NCI-H345 (cell line): ENCODE measurements at regions not wholly inside any gene's neighbourhood (a gene's known extent, or its start where the extent isn't known, plus 50 kb on each side); places are given as distances from the start of the nearest gene placed in this dataset.
"Not testable (repeated sequence)": the region's sequence is repeated elsewhere in the genome, so short reads cannot be mapped to it uniquely, and the experiment has no call there.

Experiments
- DNase-seq: peaks from one replicate; lab custom pipeline; 2025; lab: John Stamatoyannopoulos, UW

DNA sequence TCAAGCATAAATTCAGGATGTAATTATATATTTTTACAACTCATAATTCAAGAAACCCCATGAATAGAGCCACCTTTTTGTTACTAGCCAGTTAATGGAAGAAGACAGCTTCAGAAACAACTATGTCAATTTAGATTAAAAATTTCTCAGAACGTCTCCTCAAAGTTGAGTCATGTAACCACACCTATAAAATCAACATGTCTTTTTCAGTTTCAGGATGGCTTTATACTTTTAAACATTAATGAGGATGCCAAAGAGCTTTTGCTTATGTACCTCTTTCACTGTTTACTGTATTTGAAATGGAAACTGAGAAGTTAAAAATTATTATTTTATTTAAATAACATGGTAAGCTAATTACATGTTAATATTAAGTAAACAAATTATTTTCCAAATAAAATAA lies 280.1 kb downstream of the PTH2R start:
- DNase-seq: no peak

DNA sequence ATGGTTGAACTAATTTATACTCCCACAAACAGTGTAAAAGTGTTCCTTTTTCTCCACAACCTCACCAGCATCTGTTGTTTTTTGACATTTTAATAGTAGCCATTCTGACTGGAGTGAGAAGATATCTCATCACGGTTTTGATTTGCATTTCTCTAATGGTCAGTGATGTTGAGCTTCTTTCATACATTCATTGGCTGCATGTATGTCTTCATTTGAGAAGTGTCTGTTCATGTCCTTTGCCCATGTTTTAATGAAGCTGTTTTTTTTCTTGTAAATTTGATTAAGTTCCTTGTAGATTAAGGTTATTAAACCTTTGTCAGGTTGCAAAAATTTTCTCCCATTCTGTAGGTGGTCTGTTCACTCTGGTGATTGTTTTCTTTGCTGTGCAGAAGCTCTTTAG lies 281.1 kb downstream of the PTH2R start:
- not testable (repeated sequence) for DNase-seq

DNA sequence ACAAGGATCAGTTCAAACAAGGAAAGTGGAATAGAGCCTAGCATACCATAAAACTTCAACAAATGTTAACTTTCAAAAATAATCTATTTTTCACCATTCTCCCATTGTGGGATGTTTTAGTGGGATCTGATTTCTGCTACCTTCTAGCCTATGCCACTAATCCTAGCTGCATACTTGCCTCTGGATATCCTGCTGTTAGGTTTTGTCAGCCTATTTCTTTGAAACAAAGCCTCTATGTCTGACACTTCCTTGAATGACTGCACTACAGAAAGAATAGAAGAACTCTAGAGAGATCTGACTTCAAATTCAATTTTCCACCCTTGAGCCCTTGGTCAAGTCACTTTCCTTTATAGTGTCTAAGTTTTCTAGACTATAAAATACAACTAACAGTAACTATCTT lies 291.5 kb downstream of the PTH2R start:
- DNase-seq: no peak

DNA sequence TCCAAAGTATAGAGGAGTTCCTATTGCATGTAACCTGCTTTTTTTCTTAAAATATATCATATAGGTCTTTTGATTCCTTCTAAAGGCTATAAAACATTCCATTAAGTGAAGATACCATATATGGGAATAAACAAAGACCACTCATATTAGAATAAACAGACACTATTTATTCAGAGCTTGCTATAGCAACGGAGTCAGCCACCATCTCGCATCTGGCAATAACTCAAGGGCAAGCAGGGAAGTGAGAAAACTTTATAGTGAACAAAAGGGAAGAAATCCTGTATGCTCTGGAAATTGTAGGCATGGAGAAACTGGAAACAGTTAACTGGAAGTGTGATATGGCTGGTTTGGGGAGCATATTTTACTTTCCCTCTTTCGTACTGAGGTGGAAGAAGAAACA lies 301.9 kb downstream of the PTH2R start:
- DNase-seq: no peak

DNA sequence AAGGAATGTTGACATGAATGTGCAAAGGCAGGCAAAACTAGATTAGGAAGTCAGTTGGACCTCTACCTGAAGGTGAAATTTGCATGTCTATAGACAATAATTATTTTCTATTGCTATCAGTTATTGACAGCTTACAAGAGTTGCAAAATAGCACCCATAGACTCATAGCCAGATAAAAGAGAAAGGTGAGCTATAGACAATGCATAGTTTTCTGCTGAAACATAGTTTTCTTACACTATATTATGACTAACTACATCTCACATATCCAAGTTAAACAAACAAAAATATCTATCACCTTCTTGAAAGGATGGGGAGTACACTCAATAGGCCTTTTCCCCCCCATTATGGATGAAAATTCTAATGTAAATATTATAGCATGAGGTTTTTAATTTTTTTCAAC lies 305.0 kb downstream of the PTH2R start:
- DNase-seq: no peak

DNA sequence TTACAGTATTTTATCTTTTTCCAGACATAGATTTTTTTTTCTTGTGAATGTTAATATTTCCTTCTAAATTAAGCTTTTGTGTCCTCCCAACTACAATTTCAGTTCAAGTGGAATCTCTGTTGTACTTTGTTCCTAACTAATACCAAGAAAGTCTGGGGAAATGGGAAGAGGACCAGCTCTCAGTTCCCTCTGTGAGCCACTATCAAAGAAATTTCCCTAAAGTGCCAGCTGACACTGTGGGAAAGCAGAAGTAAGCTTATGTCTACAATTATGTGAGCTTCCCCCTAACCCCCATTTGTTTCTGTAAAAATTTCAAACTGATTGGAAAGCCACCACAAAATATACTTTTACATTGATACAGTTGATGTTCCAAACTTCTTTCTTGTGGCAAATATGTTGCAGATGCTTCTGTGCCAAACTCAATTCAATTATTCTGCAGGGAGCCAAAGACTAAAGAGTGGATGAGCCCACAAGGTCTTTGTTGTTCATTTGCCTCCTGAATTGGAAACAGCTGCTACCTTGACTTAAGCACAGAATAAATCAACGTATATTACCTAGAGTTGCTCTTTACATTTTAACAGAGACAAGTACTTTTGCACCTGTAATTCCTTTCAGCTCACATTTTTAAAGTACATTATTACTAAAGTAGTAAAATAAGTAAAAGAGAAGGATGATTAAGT lies 306.6 kb downstream of the PTH2R start:
- peak; percentile 86 for DNase-seq

DNA sequence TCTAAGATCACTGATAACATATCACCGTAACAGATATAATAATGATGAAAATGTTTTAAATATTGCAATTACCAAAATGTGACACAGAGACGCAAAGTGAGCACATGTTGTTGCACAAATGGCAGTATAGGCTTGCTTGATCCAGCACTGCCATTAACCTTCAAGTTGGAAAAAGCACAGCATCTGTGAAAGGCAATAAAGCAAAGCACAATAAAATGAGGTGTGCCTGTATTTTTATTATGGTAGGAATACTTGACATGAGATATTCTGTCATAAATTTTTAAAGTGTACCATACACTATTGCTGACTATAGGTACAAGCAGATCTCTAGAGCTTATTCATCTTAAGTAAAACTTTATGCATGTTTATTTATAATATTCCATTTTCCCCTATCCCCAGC lies 312.2 kb downstream of the PTH2R start:
- no peak for DNase-seq

DNA sequence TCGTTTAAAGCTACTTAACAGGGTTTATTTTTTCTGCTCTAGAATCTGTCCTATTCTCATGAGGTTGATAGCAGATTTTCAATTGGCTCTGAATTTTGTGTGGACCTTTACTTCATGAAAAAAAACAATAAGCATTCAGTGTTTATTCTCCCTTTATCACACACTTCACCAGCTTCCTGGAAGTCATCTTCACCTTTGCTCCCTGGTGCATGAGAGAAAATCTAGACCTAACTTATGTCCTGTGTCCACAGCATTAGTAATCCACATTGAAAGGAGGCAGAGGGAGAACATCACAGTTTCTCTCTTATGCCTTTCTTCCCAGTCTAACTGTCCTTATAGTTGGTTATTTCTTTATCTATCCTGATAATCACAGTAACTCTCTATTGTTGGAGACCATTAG lies 316.1 kb downstream of the PTH2R start:
- no peak for DNase-seq

DNA sequence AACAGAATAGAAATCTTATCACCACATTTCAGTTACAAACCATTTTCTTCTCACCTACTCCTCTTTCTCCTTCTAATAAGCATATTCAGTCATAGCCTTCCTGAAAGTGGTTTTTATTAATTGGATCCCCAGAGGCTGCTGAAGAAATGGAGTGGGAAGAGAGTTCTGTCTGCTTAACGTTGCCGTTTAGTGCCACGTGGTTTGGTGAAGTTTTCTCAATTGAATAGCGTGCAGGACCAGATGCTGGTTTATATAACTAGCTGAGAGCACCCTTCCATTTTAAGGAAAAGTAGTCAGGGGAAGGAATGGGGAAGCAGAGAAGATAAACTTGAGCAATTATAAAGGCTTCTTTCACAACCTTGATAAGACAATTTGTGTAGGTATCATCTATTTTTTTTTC lies 318.7 kb downstream of the PTH2R start:
- no peak for DNase-seq

DNA sequence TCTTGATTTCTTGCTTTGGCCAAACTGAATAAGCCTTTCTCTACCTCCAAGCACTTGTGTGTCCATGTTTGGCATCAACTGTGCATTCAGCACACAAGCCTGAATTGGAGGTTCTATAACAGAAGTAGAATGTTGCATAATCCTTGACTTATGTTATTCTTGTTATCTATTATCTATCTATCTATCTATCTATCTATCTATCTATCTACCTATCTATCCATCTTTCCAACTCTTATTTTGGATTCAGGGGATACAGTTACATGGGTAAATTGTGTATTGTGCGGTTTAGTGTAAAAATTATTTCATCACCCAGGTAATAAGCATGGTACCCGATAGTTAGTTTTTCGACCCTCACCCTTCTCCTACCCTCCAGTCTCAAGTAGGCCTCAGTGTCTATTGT lies 319.6 kb downstream of the PTH2R start:
- DNase-seq: no peak

DNA sequence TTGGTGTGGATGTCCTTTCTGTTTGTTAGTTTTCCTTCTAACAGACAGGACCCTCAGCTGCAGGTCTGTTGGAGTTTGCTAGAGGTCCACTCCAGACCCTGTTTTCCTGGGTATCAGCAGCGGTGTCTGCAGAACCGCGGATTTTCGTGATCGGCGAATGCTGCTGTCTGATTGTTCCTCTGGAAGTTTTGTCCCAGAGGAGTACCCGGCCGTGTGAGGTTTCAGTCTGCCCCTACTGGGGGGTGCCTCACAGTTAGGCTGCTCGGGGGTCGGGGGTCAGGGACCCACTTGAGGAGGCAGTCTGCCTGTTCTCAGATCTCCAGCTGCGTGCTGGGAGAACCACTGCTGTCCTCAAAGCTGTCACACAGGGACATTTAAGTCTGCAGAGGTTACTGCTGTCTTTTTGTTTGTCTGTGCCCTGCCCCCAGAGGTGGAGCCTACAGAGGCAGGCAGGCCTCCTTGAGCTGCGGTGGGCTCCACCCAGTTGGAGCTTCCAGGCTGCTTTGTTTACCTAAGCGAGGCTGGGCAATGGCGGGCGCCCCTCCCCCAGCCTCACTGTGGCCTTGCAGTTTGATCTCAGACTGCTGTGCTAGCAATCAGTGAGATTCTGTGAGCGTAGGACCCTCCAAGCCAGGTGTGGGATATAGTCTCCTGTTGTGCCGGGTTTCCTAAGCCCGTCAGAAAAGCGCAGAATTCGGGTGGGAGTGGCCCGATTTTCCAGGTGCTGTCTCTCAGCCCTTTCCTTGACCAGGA lies 345.2 kb downstream of the PTH2R start:
- not testable (repeated sequence) for DNase-seq

DNA sequence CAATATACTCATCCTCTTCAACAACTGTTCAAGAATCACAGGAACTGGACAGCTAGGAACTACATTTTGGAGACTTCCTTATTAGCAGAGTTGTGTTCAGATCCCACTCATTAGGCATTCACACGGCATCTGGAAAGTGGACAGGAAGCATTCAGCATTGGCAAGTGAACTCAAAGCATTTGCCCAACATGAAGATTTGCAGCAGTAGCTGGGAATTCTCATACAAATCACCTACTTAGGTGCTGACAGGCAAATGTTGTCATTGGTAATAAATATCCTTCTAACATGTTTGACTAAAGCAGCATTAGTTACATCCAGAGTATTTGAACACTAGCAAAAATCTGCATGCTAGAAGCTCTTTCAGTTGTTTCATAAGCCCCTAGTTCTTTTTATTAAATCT lies 350.8 kb downstream of the PTH2R start:
- no peak for DNase-seq

DNA sequence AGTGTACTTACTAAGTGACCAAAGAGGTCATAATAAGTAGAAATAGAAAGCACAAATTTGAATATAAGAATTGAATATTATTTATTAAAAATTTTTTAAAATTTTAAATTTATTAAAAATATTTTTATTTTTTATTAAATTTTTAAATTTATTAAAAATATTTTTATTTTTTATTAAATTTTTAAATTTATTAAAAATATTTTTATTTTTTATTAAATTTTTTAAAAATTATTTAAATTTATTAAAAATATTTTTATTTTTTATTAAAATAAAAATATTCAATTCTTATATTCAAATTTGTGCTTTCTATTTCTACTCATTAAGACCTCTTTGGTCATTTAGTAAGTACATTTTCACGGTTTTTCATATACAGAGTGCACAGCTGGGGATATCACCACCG lies 366.5 kb downstream of the PTH2R start:
- not testable (repeated sequence) for DNase-seq

DNA sequence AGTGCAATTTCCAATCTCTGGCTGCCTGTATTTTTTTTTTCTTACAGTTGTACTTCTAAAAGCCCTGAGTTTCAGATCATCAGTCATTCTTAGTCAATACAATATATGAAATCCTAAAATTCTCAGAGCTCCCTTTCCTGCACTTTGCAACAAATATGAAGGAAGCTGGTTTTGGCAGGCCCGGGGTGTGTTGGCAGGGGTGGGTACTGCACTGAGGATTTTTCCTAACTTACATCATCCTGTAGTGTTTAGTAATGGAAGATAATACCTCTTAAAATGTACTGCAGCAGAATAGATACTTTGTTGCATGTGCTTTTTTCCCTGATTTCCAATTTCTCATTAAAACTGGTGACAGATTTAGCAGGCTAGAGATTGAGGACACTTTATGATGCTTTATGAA lies 374.6 kb downstream of the PTH2R start:
- DNase-seq: no peak

DNA sequence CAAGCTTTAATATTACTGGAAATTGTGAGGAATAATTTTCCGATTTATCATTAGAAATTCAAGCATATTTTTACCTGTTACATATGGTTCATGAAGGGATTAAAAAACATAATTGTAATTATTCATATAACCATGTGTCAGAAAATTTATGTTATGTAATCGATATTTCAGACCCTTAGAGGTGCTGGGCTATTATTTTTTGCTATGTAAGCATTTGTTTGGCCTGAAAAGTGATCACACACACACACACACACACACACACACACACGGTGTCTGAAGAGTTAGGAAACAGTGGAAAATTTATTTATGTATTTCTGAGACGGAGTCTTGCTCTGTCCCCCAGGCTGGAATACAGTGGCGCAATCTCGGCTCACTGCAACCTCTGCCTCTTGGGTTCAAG lies 375.5 kb downstream of the PTH2R start:
- DNase-seq: no peak

DNA sequence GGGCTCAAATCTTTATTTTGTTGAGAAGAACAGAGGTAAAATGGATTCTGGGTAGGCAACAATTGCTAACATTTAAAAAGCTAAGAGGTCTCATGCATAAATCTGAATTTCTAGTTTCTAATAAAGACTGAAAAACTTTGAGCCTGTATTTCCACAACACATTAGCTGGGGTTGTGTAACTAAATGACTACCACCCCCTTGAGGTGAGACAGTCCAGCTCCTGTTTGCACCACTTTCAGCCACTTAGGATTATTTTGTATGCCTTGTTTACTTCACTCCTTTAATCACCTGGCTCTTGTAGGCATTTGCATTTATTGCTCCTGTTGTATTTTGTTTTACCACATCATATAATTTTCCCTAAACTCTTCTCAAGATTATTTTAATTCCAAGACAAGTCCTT lies 376.6 kb downstream of the PTH2R start:
- peak; percentile 27 for DNase-seq

DNA sequence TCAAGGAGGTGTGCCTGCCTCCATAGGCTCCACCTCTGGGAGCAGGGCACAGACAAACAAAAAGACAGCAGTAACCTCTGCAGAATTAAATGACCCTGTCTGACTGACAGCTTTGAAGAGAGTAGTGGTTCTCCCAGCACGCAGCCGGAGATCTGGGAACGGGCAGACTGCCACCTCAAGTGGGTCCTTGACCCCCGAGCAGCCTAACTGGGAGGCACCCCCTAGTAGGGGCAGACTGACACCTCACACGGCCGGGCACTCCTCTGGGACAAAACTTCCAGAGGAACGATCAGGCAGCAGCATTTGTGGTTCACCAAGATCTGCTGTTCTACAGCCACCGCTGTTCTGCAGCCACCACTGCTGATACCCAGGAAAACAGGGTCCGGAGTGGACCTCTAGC lies 378.2 kb downstream of the PTH2R start:
- not testable (repeated sequence) for DNase-seq

DNA sequence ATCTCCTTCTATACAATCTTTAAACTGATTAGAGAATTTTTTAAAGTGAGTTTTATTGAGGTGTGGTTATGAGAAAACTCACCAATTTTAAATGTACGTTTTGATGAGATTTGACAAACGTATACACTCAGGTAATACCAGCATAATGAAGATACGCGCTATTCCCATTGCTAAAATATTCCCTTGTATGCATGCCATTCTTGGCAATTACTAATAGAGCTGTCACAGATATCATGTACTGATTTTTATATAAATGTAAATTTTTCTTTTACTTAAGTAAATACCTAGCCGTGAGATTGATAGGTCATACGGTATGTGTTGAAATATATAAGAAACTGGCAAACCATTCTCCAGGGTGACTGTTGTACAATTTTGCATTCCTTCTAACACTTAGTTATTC lies 384.7 kb downstream of the PTH2R start:
- DNase-seq: no peak

DNA sequence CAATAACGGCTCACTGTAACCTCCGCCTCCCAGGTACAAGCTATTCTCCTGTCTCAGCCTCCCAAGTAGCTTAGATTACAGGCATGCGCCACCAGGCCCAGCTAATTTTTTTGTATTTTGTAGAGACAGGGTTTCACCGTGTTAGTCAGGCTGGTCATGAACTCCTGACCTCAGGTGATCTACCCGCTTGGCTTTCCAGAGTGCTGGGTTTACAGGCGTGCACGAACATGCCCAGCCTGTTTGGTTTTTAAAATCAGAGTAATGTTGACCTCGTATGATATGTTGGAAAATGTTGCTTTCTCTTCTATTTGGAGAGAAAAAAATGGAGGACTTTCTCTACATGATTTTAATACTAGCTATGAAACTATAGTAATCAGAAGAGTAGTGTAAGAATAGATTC lies 386.2 kb downstream of the PTH2R start:
- DNase-seq: no peak

DNA sequence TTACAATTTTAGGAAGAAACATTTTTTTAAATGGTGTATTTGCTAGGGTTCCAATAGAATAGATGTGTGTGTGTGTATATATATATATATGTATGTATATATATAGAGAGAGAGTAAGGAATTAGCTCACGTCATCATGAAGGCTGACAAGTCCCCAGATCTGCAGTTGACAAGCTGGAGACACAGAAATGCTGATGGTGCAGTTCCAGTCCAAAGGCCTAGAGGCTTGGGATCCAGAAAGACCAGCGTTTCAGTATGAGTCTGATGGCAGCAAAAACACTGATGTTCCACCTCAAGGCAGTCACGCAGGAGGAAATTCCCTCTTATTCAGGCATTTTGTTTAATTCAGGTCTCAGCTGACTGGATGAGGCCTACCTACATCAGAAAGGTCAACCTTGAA lies 386.8 kb downstream of the PTH2R start:
- DNase-seq: no peak

DNA sequence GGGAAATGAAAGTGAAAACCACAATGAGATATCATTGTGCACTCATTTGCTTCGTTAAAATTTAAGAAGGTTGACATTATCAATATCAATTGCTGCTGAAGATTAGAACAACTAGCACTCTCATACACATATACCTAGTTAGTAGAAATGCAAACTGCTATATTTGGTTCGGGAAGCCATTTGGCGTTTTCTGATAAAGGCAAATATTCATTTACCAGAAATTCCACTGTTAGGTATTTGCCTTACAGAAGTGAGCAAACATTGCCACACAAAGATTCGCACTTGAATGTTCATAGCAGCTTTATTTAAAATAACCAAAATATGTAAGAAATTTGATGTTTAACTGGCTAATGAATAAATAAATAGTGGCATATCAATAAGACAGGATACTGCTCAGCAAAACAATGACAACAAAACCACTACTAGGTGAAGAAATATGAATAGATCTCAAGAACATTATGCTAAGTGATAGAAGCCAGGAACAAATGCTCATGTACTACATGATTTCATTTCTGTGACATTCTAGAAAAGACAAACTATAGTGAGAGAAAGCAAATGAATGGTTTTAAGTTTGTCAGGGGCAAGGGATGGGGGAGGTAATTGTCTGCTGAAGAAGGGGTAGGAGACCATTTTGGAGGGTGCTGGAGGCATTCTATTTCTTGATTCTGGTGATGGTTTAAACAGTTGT lies 387.8 kb downstream of the PTH2R start:
- DNase-seq: no peak

DNA sequence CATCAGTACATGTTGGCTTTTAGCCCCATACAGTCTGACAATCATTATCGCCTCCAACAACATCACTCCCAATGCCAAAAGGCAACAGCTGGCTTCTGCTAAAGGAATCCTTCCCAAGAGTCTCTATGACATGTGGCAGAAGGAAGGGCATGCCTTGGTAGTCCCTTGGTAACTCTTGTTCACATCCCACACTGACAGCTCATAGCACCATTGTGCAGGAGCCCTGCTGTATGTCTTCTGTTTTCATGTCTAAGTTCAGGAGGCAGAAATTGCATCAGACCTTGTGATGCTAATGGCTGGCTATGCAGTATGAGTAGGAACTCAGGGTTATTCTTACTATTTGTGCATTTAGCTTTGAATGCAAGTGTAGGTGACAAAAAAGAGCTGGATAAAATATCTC lies 392.1 kb downstream of the PTH2R start:
- no peak for DNase-seq

DNA sequence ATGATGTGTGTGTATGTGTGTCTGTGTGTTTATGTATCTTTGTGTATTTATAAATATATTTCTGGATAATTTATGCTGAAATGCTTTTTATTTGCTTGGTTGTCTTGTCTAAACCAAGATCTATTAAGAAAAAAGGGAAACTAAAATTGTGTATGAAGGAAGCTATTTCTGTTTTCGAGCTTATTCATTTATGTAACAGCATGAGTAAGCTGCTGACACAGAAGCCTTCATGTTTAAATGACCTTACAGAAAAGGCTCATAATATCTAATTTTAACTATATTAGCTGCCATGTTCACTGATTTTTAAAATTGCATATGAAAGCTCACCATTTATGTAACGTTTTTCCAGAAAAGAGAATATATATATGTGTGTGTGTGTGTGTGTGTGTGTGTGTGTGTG lies 392.8 kb downstream of the PTH2R start:
- DNase-seq: no peak
